OCI-LY7 (cell line): ENCODE measurements at regions not wholly inside any gene's neighbourhood (a gene's known extent, or its start where the extent isn't known, plus 50 kb on each side); places are given as distances from the start of the nearest gene placed in this dataset.

Experiments
- BruUV-seq: library from RNA; stranded (reverse); fragments of 400-500 nt; replicated peaks from 2 replicates; lab custom pipeline; 2021; lab: Mats Ljungman, UMichigan
- CTCF ChIA-PET: fragments of 300-600 bp; sonication (Branson Sonifier 250); formaldehyde crosslinking; loops from one replicate; lab custom pipeline; 2022; ENCODE audit warnings: antibody characterized with exemption; ENCODE audit not compliant: unreplicated experiment; lab: Charles Lee
- POLR2A ChIA-PET: fragments of 300-600 bp; sonication (Branson Sonifier 250); formaldehyde crosslinking; loops from one replicate; lab custom pipeline; 2022; ENCODE audit warnings: antibody characterized with exemption; lab: Charles Lee
- DNase-seq: peaks from one replicate; pipeline ENCODE4 v3.0.0-alpha.2; 2015; ENCODE audit warnings: low spot score
- H2AFZ ChIP-seq: fragments of 200-600 bp; sonication (generic), shearing (Covaris generic); 2 replicates; pipeline ENCODE4 v1.6.1; 2014; ENCODE audit warnings: mild to moderate bottlenecking, antibody characterized with exemption, low read length, moderate library complexity
- H3K27ac ChIP-seq: fragments of 200-600 bp; sonication (generic); 2 replicates; pipeline ENCODE4 v1.5.1; 2014; ENCODE audit warnings: mixed run types, low read depth, mild to moderate bottlenecking, moderate library complexity, low read length, inconsistent platforms; ENCODE audit not compliant: poor library complexity, severe bottlenecking
- H3K36me3 ChIP-seq: fragments of 200-600 bp; sonication (generic); 2 replicates; pipeline ENCODE4 v1.6.1; 2014; ENCODE audit warnings: mild to moderate bottlenecking, antibody characterized with exemption, low read length, moderate library complexity, mixed read lengths; ENCODE audit not compliant: insufficient read depth
- H3K4me1 ChIP-seq: fragments of 200-600 bp; sonication (generic); 2 replicates; pipeline ENCODE4 v1.5.1; 2014; ENCODE audit warnings: mild to moderate bottlenecking, low read length; ENCODE audit not compliant: insufficient read depth, poor library complexity, severe bottlenecking
- H3K4me2 ChIP-seq: fragments of 200-600 bp; sonication (generic); 2 replicates; pipeline ENCODE4 v1.6.1; 2014; ENCODE audit warnings: mild to moderate bottlenecking, low read length
- H3K4me3 ChIP-seq: fragments of 200-600 bp; sonication (generic); 2 replicates; pipeline ENCODE4 v1.5.1; 2014; ENCODE audit warnings: mild to moderate bottlenecking, low read depth, low read length; ENCODE audit not compliant: poor library complexity, severe bottlenecking
- H3K79me2 ChIP-seq: fragments of 200-600 bp; sonication (generic); 2 replicates; pipeline ENCODE4 v1.6.1; 2016; ENCODE audit warnings: low read depth, mild to moderate bottlenecking, low read length, moderate library complexity, mixed read lengths; ENCODE audit not compliant: insufficient read depth
- H3K9me2 ChIP-seq: fragments of 200-600 bp; sonication (generic); 2 replicates; pipeline ENCODE4 v1.6.1; 2016; ENCODE audit warnings: mild to moderate bottlenecking, low read length, mixed read lengths; ENCODE audit not compliant: insufficient read depth
- H3K9me3 ChIP-seq: fragments of 200-600 bp; sonication (generic); 2 replicates; pipeline ENCODE4 v1.6.1; 2014; ENCODE audit warnings: mild to moderate bottlenecking, mixed run types, low read length, mixed read lengths
- H4K20me1 ChIP-seq: fragments of 200-600 bp; sonication (generic); 2 replicates; pipeline ENCODE4 v1.6.1; 2014; ENCODE audit warnings: mild to moderate bottlenecking, antibody characterized with exemption, low read length, moderate library complexity, mixed read lengths; ENCODE audit not compliant: insufficient read depth
- CTCF ChIP-seq: fragments of 200-600 bp; sonication (generic); conservative IDR thresholded peaks from 2 replicates; pipeline ENCODE4 v1.5.1; 2014; ENCODE audit warnings: mild to moderate bottlenecking, antibody characterized with exemption, low read length, moderate library complexity, mixed read lengths
- EZH2phosphoT487 ChIP-seq: fragments of 200-600 bp; sonication (generic); IDR thresholded peaks from 2 replicates; pipeline ENCODE4 v1.6.1; 2018; ENCODE audit warnings: low read depth, borderline replicate concordance, mild to moderate bottlenecking, mixed run types, antibody characterized with exemption, low read length, moderate library complexity, mixed read lengths
- intact Hi-C: fragments of 100-400 bp; cut with micrococcal nuclease; formaldehyde crosslinking; loops from one replicate; pipeline ENCODE4 v1.10.0; 2022; ENCODE audit not compliant: unreplicated experiment

- CTCF ChIA-PET, result no interaction called here
These were observed 314.3 kb upstream of the POU3F3 start for GRCh38 chr2:104539649-104540048.

GRCh38 chr2:104545055-104545454, 308.9 kb upstream of the POU3F3 start:
- no peak overlapping the region for H2AFZ ChIP-seq
- CTCF ChIA-PET, result no interaction called here
- H3K4me2 ChIP-seq, result no peak overlapping the region
- POLR2A ChIA-PET, result no interaction called here
- no peaks in the 10 kb centered on the region for H3K9me2 ChIP-seq
- no peaks in the 10 kb centered on the region for H3K79me2 ChIP-seq
- H3K36me3 ChIP-seq, result no peaks in the 10 kb centered on the region
- H3K4me1 ChIP-seq, result no peaks in the 10 kb centered on the region
- no peaks in the 10 kb centered on the region for H4K20me1 ChIP-seq
- intact Hi-C loops, result no loop called here
- BruUV-seq, result no TSS peak
- DNase-seq, result no peak
- no peak overlapping the region for H3K4me3 ChIP-seq
- no peak overlapping the region for H3K27ac ChIP-seq
- no peak for TF ChIP-seq CTCF
- TF ChIP-seq EZH2phosphoT487, result no peak
- H3K9me3 ChIP-seq, result no peaks in the 10 kb centered on the region

More at GRCh38 chr2:104539649-104540048, 314.3 kb upstream of the POU3F3 start:
- Histone ChIP-seq H2AFZ (no peak overlapping the region), H3K4me2 (no peak overlapping the region), H3K9me3 (no peaks in the 10 kb centered on the region), H3K4me1 (no peaks in the 10 kb centered on the region), H3K27ac (no peak overlapping the region), H3K79me2 (no peaks in the 10 kb centered on the region), H3K36me3 (no peaks in the 10 kb centered on the region), H3K9me2 (no peaks in the 10 kb centered on the region), H3K4me3 (no peak overlapping the region), H4K20me1 (no peaks in the 10 kb centered on the region)
- no TSS peak for BruUV-seq
- POLR2A ChIA-PET, result interaction anchor here (0.6 kb wide), 1 partner anchor 495 kb away, joined by 3 read pairs; no protein-coding TSS in a partner anchor
- intact Hi-C loops, result no loop called here
- DNase-seq, result no peak
- TF ChIP-seq CTCF (no peak), EZH2phosphoT487 (no peak)

GRCh38 chr2:104546537-104546936, 307.4 kb upstream of the POU3F3 start:
- DNase-seq, result no peak
- no peaks in the 10 kb centered on the region for H3K9me3 ChIP-seq
- BruUV-seq, result no TSS peak
- no peaks in the 10 kb centered on the region for H3K4me1 ChIP-seq
- H3K79me2 ChIP-seq, result no peaks in the 10 kb centered on the region
- no peak overlapping the region for H3K4me2 ChIP-seq
- no peaks in the 10 kb centered on the region for H3K9me2 ChIP-seq
- POLR2A ChIA-PET, result no interaction called here
- TF ChIP-seq EZH2phosphoT487, result no peak
- TF ChIP-seq CTCF, result no peak
- no peaks in the 10 kb centered on the region for H3K36me3 ChIP-seq
- no peak overlapping the region for H3K4me3 ChIP-seq
- H4K20me1 ChIP-seq, result no peaks in the 10 kb centered on the region
- H3K27ac ChIP-seq, result no peak overlapping the region
- intact Hi-C loops, result no loop called here
- CTCF ChIA-PET, result no interaction called here
- H2AFZ ChIP-seq, result no peak overlapping the region
